ENCODE measurements at regions not wholly inside any gene's neighbourhood (a gene's known extent, or its start where the extent isn't known, plus 50 kb on each side); places are given as distances from the start of the nearest gene placed in this dataset.

- no peak for DNase-seq (ENCODE audit: low read depth in 2 of 2)
Observed at GRCh38 chr7:33754933-33755928, 150.1 kb upstream of the BMPER start.

- no peak for DNase-seq (ENCODE audit: low read depth in 2 of 2)
Observed at GRCh38 chr7:33757050-33757449, 148.3 kb upstream of the BMPER start.

GRCh38 chr7:33757563-33758165 is 147.7 kb upstream of the BMPER start:
- DNase-seq (ENCODE audit: low read depth in 2 of 2): no peak

- no peak for DNase-seq (ENCODE audit: low read depth in 2 of 2)
Observed at GRCh38 chr7:33760146-33760545, 145.2 kb upstream of the BMPER start.

- no peak for DNase-seq (ENCODE audit: low read depth in 2 of 2)
Observed at GRCh38 chr7:33760834-33761233, 144.5 kb upstream of the BMPER start.

- no peak for DNase-seq (ENCODE audit: low read depth in 2 of 2)
Observed at GRCh38 chr7:33761449-33762080, 143.8 kb upstream of the BMPER start.

GRCh38 chr7:33762151-33762910 is 143.0 kb upstream of the BMPER start:
- no peak for DNase-seq (ENCODE audit: low read depth in 2 of 2)

- no peak for DNase-seq (ENCODE audit: low read depth in 2 of 2)
Observed at GRCh38 chr7:33762911-33763306, 142.4 kb upstream of the BMPER start.

- DNase-seq (ENCODE audit: low read depth in 2 of 2): no peak
Observed at GRCh38 chr7:33764752-33765451, 140.4 kb upstream of the BMPER start.

GRCh38 chr7:33766405-33766804 is 138.9 kb upstream of the BMPER start:
- no peak for DNase-seq (ENCODE audit: low read depth in 2 of 2)

- DNase-seq (ENCODE audit: low read depth in 2 of 2): no peak
Observed at GRCh38 chr7:33769930-33770329, 135.4 kb upstream of the BMPER start.

- no peak for DNase-seq (ENCODE audit: low read depth in 2 of 2)
Observed at GRCh38 chr7:33770576-33770975, 134.8 kb upstream of the BMPER start.

- no peak for DNase-seq (ENCODE audit: low read depth in 2 of 2)
Observed at GRCh38 chr7:33771422-33771821, 133.9 kb upstream of the BMPER start.

- no peak for DNase-seq (ENCODE audit: low read depth in 2 of 2)
Observed at GRCh38 chr7:33773053-33773452, 132.3 kb upstream of the BMPER start.

- no peak for DNase-seq (ENCODE audit: low read depth in 2 of 2)
Observed at GRCh38 chr7:33774762-33775523, 130.4 kb upstream of the BMPER start.

GRCh38 chr7:33775790-33776189 is 129.5 kb upstream of the BMPER start:
- DNase-seq (ENCODE audit: low read depth in 2 of 2): no peak

- no peak for DNase-seq (ENCODE audit: low read depth in 2 of 2)
Observed at GRCh38 chr7:33776788-33777187, 128.6 kb upstream of the BMPER start.

GRCh38 chr7:33778195-33778594 is 127.1 kb upstream of the BMPER start:
- no peak for DNase-seq (ENCODE audit: low read depth in 2 of 2)

GRCh38 chr7:33779216-33779615 is 126.1 kb upstream of the BMPER start:
- no peak for DNase-seq (ENCODE audit: low read depth in 2 of 2)

GRCh38 chr7:33781167-33781566 is 124.2 kb upstream of the BMPER start:
- DNase-seq (ENCODE audit: low read depth in 2 of 2): no peak

GRCh38 chr7:33781796-33782195 is 123.5 kb upstream of the BMPER start:
- no peak for DNase-seq (ENCODE audit: low read depth in 2 of 2)

Data from stimulated activated CD8-positive, alpha-beta memory T cell treated with anti-CD3 and anti-CD28 coated beads, Interleukin-2, amount 100 ng/mL, for 1 hour (primary cell).